ENCODE measurements at regions not wholly inside any gene's neighbourhood (a gene's known extent, or its start where the extent isn't known, plus 50 kb on each side); places are given as distances from the start of the nearest gene placed in this dataset.

GRCh38 chr4:170281027-170281426 lies 191.3 kb upstream of the AADAT start:
- no peak for DNase-seq (ENCODE audit: low read depth in 2 of 2)

GRCh38 chr4:170278460-170278859 lies 188.7 kb upstream of the AADAT start:
- no peak for DNase-seq (ENCODE audit: low read depth in 2 of 2)

- no peak for DNase-seq (ENCODE audit: low read depth in 2 of 2)
Observed at GRCh38 chr4:170274616-170275015, 184.9 kb upstream of the AADAT start.

- no peak for DNase-seq (ENCODE audit: low read depth in 2 of 2)
Observed at GRCh38 chr4:170272959-170273358, 183.2 kb upstream of the AADAT start.

- no peak for DNase-seq (ENCODE audit: low read depth in 2 of 2)
Observed at GRCh38 chr4:170271723-170272122, 182.0 kb upstream of the AADAT start.

GRCh38 chr4:170270628-170271027 lies 180.9 kb upstream of the AADAT start:
- no peak for DNase-seq (ENCODE audit: low read depth in 2 of 2)

GRCh38 chr4:170269950-170270349 lies 180.2 kb upstream of the AADAT start:
- no peak for DNase-seq (ENCODE audit: low read depth in 2 of 2)

- peak in 1 of 2 donors; percentile 16 for DNase-seq (ENCODE audit: low read depth in 2 of 2)
Observed at GRCh38 chr4:170259631-170260153, 169.9 kb upstream of the AADAT start.

GRCh38 chr4:170256807-170257206 lies 167.1 kb upstream of the AADAT start:
- no peak for DNase-seq (ENCODE audit: low read depth in 2 of 2)

GRCh38 chr4:170248576-170248975 lies 158.8 kb upstream of the AADAT start:
- DNase-seq (ENCODE audit: low read depth in 2 of 2) = no peak

GRCh38 chr4:170248029-170248428 lies 158.3 kb upstream of the AADAT start:
- no peak for DNase-seq (ENCODE audit: low read depth in 2 of 2)

- no peak for DNase-seq (ENCODE audit: low read depth in 2 of 2)
Observed at GRCh38 chr4:170247596-170247995, 157.8 kb upstream of the AADAT start.

GRCh38 chr4:170243662-170244288 lies 154.0 kb upstream of the AADAT start:
- no peak for DNase-seq (ENCODE audit: low read depth in 2 of 2)

GRCh38 chr4:170242471-170242870 lies 152.7 kb upstream of the AADAT start:
- DNase-seq (ENCODE audit: low read depth in 2 of 2) = no peak

GRCh38 chr4:170234800-170235199 lies 145.0 kb upstream of the AADAT start:
- no peak for DNase-seq (ENCODE audit: low read depth in 2 of 2)

GRCh38 chr4:170231377-170231776 lies 141.6 kb upstream of the AADAT start:
- DNase-seq (ENCODE audit: low read depth in 2 of 2) = no peak

GRCh38 chr4:170230242-170230641 lies 140.5 kb upstream of the AADAT start:
- DNase-seq (ENCODE audit: low read depth in 2 of 2) = no peak

- DNase-seq (ENCODE audit: low read depth in 2 of 2) = no peak
Observed at GRCh38 chr4:170229006-170229405, 139.2 kb upstream of the AADAT start.

- DNase-seq (ENCODE audit: low read depth in 2 of 2) = no peak
Observed at GRCh38 chr4:170227928-170228327, 138.2 kb upstream of the AADAT start.

GRCh38 chr4:170226288-170226687 lies 136.5 kb upstream of the AADAT start:
- no peak for DNase-seq (ENCODE audit: low read depth in 2 of 2)

GRCh38 chr4:170214731-170215130 lies 125.0 kb upstream of the AADAT start:
- DNase-seq (ENCODE audit: low read depth in 2 of 2) = no peak

- DNase-seq (ENCODE audit: low read depth in 2 of 2) = no peak
Observed at GRCh38 chr4:170214101-170214500, 124.3 kb upstream of the AADAT start.

GRCh38 chr4:170202721-170203120 lies 113.0 kb upstream of the AADAT start:
- DNase-seq (ENCODE audit: low read depth in 2 of 2) = no peak

GRCh38 chr4:170198747-170199146 lies 109.0 kb upstream of the AADAT start:
- DNase-seq (ENCODE audit: low read depth in 2 of 2) = no peak

Measured in activated CD4-positive, alpha-beta T cell treated with anti-CD3 and anti-CD28 coated beads for 24 hours (primary cell).